ENCODE measurements at regions not wholly inside any gene's neighbourhood (a gene's known extent, or its start where the extent isn't known, plus 50 kb on each side); places are given as distances from the start of the nearest gene placed in this dataset.

GRCh38 chr2:66702301-66702700 lies 267.4 kb downstream of the MEIS1 start:
- no peak for TF ChIP-seq CTCF (IDR thresholded peaks at IDR 0.05; ENCODE audit: borderline replicate concordance, control extremely low read depth, extremely low read depth, insufficient read depth, missing control alignments)
- in situ Hi-C loops (cut with MboI; ENCODE audit: low sequenced_read_pairs, unreplicated experiment) = no loop called here
- no peak for DNase-seq (ENCODE audit: low spot score)

GRCh38 chr2:66704786-66705185 lies 269.9 kb downstream of the MEIS1 start:
- DNase-seq (ENCODE audit: low spot score) = no peak
- no peak for TF ChIP-seq CTCF (IDR thresholded peaks at IDR 0.05; ENCODE audit: borderline replicate concordance, control extremely low read depth, extremely low read depth, insufficient read depth, missing control alignments)
- in situ Hi-C loops (cut with MboI; ENCODE audit: low sequenced_read_pairs, unreplicated experiment) = no loop called here

GRCh38 chr2:66714610-66715009 lies 279.7 kb downstream of the MEIS1 start:
- in situ Hi-C loops (cut with MboI; ENCODE audit: low sequenced_read_pairs, unreplicated experiment) = no loop called here
- TF ChIP-seq CTCF (IDR thresholded peaks at IDR 0.05; ENCODE audit: borderline replicate concordance, control extremely low read depth, extremely low read depth, insufficient read depth, missing control alignments) = no peak
- DNase-seq (ENCODE audit: low spot score) = no peak

GRCh38 chr2:66717218-66717905 lies 282.4 kb downstream of the MEIS1 start:
- TF ChIP-seq CTCF (IDR thresholded peaks at IDR 0.05; ENCODE audit: borderline replicate concordance, control extremely low read depth, extremely low read depth, insufficient read depth, missing control alignments) = no peak
- in situ Hi-C loops (cut with MboI; ENCODE audit: low sequenced_read_pairs, unreplicated experiment) = no loop called here
- DNase-seq (ENCODE audit: low spot score) = no peak

- DNase-seq (ENCODE audit: low spot score) = no peak
- in situ Hi-C loops (cut with MboI; ENCODE audit: low sequenced_read_pairs, unreplicated experiment) = no loop called here
- no peak for TF ChIP-seq CTCF (IDR thresholded peaks at IDR 0.05; ENCODE audit: borderline replicate concordance, control extremely low read depth, extremely low read depth, insufficient read depth, missing control alignments)
Observed at GRCh38 chr2:66717973-66718372, 283.0 kb downstream of the MEIS1 start.

GRCh38 chr2:66721776-66722175 lies 286.9 kb downstream of the MEIS1 start:
- in situ Hi-C loops (cut with MboI; ENCODE audit: low sequenced_read_pairs, unreplicated experiment) = no loop called here
- TF ChIP-seq CTCF (IDR thresholded peaks at IDR 0.05; ENCODE audit: borderline replicate concordance, control extremely low read depth, extremely low read depth, insufficient read depth, missing control alignments) = no peak
- no peak for DNase-seq (ENCODE audit: low spot score)

Measured in GM13976 (cell line).